H9 (cell line): ENCODE measurements at regions not wholly inside any gene's neighbourhood (a gene's known extent, or its start where the extent isn't known, plus 50 kb on each side); places are given as distances from the start of the nearest gene placed in this dataset.

ENCODE experiments used
- DNase-seq: peaks from one replicate; pipeline ENCODE4 v3.0.0-alpha.2; 2017
- H2AFZ ChIP-seq: one replicate; pipeline ENCODE4 v1.6.1; 2013; ENCODE audit warnings: mild to moderate bottlenecking, low read length, control low read depth, moderate library complexity
- H2AK5ac ChIP-seq: 2 replicates; pipeline ENCODE4 v1.6.1; 2013; ENCODE audit warnings: low read length, control low read depth, mixed read lengths; ENCODE audit not compliant: insufficient read length
- H2BK120ac ChIP-seq: one replicate; pipeline ENCODE4 v1.6.1; 2013; ENCODE audit warnings: low read depth, mild to moderate bottlenecking, low read length, control low read depth, inconsistent platforms; ENCODE audit not compliant: poor library complexity, severe bottlenecking
- H2BK12ac ChIP-seq: 2 replicates; pipeline ENCODE4 v1.6.1; 2013; ENCODE audit warnings: low read length, control low read depth, mixed read lengths, low read depth; ENCODE audit not compliant: insufficient read length
- H2BK15ac ChIP-seq: 2 replicates; pipeline ENCODE4 v1.6.1; 2013; ENCODE audit warnings: low read depth, low read length, control low read depth
- H2BK20ac ChIP-seq: one replicate; pipeline ENCODE4 v1.6.1; 2013; ENCODE audit warnings: low read depth, mild to moderate bottlenecking, low read length, control low read depth, inconsistent platforms; ENCODE audit not compliant: poor library complexity, severe bottlenecking
- H2BK5ac ChIP-seq: 2 replicates; pipeline ENCODE4 v1.6.1; 2013; ENCODE audit warnings: low read length, control low read depth, mixed read lengths; ENCODE audit not compliant: insufficient read length
- H3K14ac ChIP-seq: 2 replicates; pipeline ENCODE4 v1.6.1; 2013; ENCODE audit warnings: low read length, control low read depth; ENCODE audit not compliant: insufficient read depth
- H3K18ac ChIP-seq: 2 replicates; pipeline ENCODE4 v1.6.1; 2013; ENCODE audit warnings: low read depth, mild to moderate bottlenecking, mixed read lengths, low read length, control low read depth; ENCODE audit not compliant: insufficient read length
- H3K23ac ChIP-seq: 2 replicates; pipeline ENCODE4 v1.6.1; 2013; ENCODE audit warnings: low read length, control low read depth, mixed read lengths, low read depth; ENCODE audit not compliant: insufficient read length
- H3K23me2 ChIP-seq: 2 replicates; pipeline ENCODE4 v1.6.1; 2013; ENCODE audit warnings: low read depth, mild to moderate bottlenecking, mixed read lengths, low read length, control low read depth; ENCODE audit not compliant: insufficient read length, poor library complexity, severe bottlenecking
- H3K27ac ChIP-seq: 2 replicates; pipeline ENCODE4 v1.5.1; 2013; ENCODE audit warnings: low read length, control low read depth, mixed read lengths, low read depth; ENCODE audit not compliant: insufficient read length
- H3K27me3 ChIP-seq: 2 replicates; pipeline ENCODE4 v1.6.1; 2013; ENCODE audit warnings: low read length, control low read depth, inconsistent platforms; ENCODE audit not compliant: insufficient read depth
- H3K4ac ChIP-seq: 2 replicates; pipeline ENCODE4 v1.6.1; 2013; ENCODE audit warnings: low read depth, mild to moderate bottlenecking, control low read depth, inconsistent platforms, low read length, moderate library complexity
- H3K4me1 ChIP-seq: 2 replicates; pipeline ENCODE4 v1.6.1; 2013; ENCODE audit warnings: low read length, control low read depth, inconsistent platforms; ENCODE audit not compliant: insufficient read depth
- H3K4me2 ChIP-seq: 2 replicates; pipeline ENCODE4 v1.6.1; 2013; ENCODE audit warnings: low read length, control low read depth, mixed read lengths; ENCODE audit not compliant: insufficient read length, insufficient read depth
- H3K56ac ChIP-seq: 2 replicates; pipeline ENCODE4 v1.6.1; 2013; ENCODE audit warnings: low read depth, mild to moderate bottlenecking, mixed read lengths, low read length, control low read depth; ENCODE audit not compliant: insufficient read length
- H3K79me1 ChIP-seq: 2 replicates; pipeline ENCODE4 v1.6.1; 2013; ENCODE audit warnings: low read depth, mild to moderate bottlenecking, moderate library complexity, low read length, control low read depth, inconsistent platforms; ENCODE audit not compliant: insufficient read depth, poor library complexity, severe bottlenecking
- H3K79me2 ChIP-seq: 2 replicates; pipeline ENCODE4 v1.6.1; 2013; ENCODE audit warnings: low read length, control low read depth, inconsistent platforms; ENCODE audit not compliant: insufficient read depth
- H3K9ac ChIP-seq: 2 replicates; pipeline ENCODE4 v1.6.1; 2013; ENCODE audit warnings: low read length, control low read depth, mixed read lengths; ENCODE audit not compliant: insufficient read length; ENCODE audit errors: extremely low read depth
- H3K9me3 ChIP-seq: one replicate; pipeline ENCODE4 v1.6.1; 2013; ENCODE audit warnings: low read depth, low read length, inconsistent platforms; ENCODE audit not compliant: control insufficient read depth
- H3T11ph ChIP-seq: one replicate; pipeline ENCODE4 v1.6.1; 2013; ENCODE audit warnings: mild to moderate bottlenecking, low read length, control low read depth, inconsistent platforms
- H4K20me1 ChIP-seq: one replicate; pipeline ENCODE4 v1.6.1; 2013; ENCODE audit not compliant: control insufficient read depth, insufficient read length, insufficient read depth
- H4K5ac ChIP-seq: 2 replicates; pipeline ENCODE4 v1.6.1; 2013; ENCODE audit warnings: low read depth, mild to moderate bottlenecking, mixed read lengths, low read length, control low read depth; ENCODE audit not compliant: insufficient read length
- H4K8ac ChIP-seq: replicated peaks from 2 replicates; pipeline ENCODE4 v1.6.1; 2013; ENCODE audit warnings: low read length, control low read depth, mixed read lengths, low read depth; ENCODE audit not compliant: insufficient read length
- H4K91ac ChIP-seq: 2 replicates; pipeline ENCODE4 v1.6.1; 2013; ENCODE audit warnings: low read depth, mild to moderate bottlenecking, moderate library complexity, mixed read lengths, low read length, control low read depth; ENCODE audit not compliant: insufficient read length
- H3K27ac Mint-ChIP-seq, 3 experiments: 2 replicates in 2 of 3; 3 replicates in 1 of 3; pipeline ENCODE4 v1.8.0; 2020 to 2021; ENCODE audit warnings: mixed read lengths in 3 of 3, mild to moderate bottlenecking in 1 of 3, moderate library complexity in 1 of 3
- H3K27me3 Mint-ChIP-seq: 2 replicates; pipeline ENCODE4 v1.8.0; 2021; ENCODE audit warnings: low read depth, mild to moderate bottlenecking, moderate library complexity, mixed read lengths
- H3K36me3 Mint-ChIP-seq, 3 experiments: 2 replicates in 2 of 3; 3 replicates in 1 of 3; pipeline ENCODE4 v1.8.0; 2020 to 2021; ENCODE audit warnings: low read depth in 3 of 3, mixed read lengths in 3 of 3; ENCODE audit not compliant: insufficient read depth in 1 of 3
- H3K4me1 Mint-ChIP-seq, 2 experiments: 2 replicates each; pipeline ENCODE4 v1.8.0; 2020; ENCODE audit warnings: mixed read lengths in 2 of 2
- H3K4me3 Mint-ChIP-seq, 2 experiments: 2 replicates in 1 of 2; 3 replicates in 1 of 2; pipeline ENCODE4 v1.8.0; 2020 to 2021; ENCODE audit warnings: mild to moderate bottlenecking in 2 of 2, mixed read lengths in 2 of 2, moderate library complexity in 1 of 2
- H3K9me3 Mint-ChIP-seq, 2 experiments: 2 replicates in 1 of 2; 3 replicates in 1 of 2; pipeline ENCODE4 v1.8.0; 2020; ENCODE audit warnings: mild to moderate bottlenecking in 2 of 2, mixed read lengths in 2 of 2, moderate library complexity in 1 of 2
- WGBS: extraction: QIAGEN DNeasy Blood & Tissue Kit; methylation state at CpG from one replicate; pipeline ENCODE4 v1.1.7; 2013; ENCODE audit warnings: missing lambda C conversion rate, low lambda C conversion rate, mixed read lengths; ENCODE audit not compliant: insufficient read length; ENCODE audit errors: extremely low coverage; 5-methylcytosine and 5-hydroxymethylcytosine counted together
- TF ChIP-seq, protein P1 (sequence below): fragments of 200-600 bp; sonication (generic); conservative IDR thresholded peaks from 3 replicates; pipeline ENCODE4 v1.8.0; 2021; ENCODE audit warnings: antibody characterized with exemption, mild to moderate bottlenecking

- TF ChIP-seq, protein P1, sequence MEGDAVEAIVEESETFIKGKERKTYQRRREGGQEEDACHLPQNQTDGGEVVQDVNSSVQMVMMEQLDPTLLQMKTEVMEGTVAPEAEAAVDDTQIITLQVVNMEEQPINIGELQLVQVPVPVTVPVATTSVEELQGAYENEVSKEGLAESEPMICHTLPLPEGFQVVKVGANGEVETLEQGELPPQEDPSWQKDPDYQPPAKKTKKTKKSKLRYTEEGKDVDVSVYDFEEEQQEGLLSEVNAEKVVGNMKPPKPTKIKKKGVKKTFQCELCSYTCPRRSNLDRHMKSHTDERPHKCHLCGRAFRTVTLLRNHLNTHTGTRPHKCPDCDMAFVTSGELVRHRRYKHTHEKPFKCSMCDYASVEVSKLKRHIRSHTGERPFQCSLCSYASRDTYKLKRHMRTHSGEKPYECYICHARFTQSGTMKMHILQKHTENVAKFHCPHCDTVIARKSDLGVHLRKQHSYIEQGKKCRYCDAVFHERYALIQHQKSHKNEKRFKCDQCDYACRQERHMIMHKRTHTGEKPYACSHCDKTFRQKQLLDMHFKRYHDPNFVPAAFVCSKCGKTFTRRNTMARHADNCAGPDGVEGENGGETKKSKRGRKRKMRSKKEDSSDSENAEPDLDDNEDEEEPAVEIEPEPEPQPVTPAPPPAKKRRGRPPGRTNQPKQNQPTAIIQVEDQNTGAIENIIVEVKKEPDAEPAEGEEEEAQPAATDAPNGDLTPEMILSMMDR = no peak
Measured at GRCh38 chr4:182973941-182974340, 56.8 kb upstream of the DCTD start.

More at GRCh38 chr4:182973941-182974340, 56.8 kb upstream of the DCTD start:
- H3K9me3 Mint-ChIP-seq = no peaks in the 10 kb centered on the region; a peak in 2 of 5 replicates
- Histone ChIP-seq H4K8ac (no peak overlapping the region), H2BK15ac (no peak overlapping the region), H2AK5ac (no peak overlapping the region), H3K56ac (no peak overlapping the region), H3K14ac (no peak overlapping the region), H4K91ac (no peak overlapping the region), H3K9me3 (no peaks in the 10 kb centered on the region), H3K18ac (no peak overlapping the region), H2BK120ac (no peak overlapping the region), H3T11ph (no peak overlapping the region), H3K23me2 (no peaks in the 10 kb centered on the region), H3K4ac (no peak overlapping the region), H2BK12ac (no peak overlapping the region), H3K27ac (no peak overlapping the region), H3K27me3 (no peaks in the 10 kb centered on the region), H3K79me2 (no peaks in the 10 kb centered on the region), H3K23ac (no peak overlapping the region), H3K4me2 (no peak overlapping the region), H4K20me1 (peaks cover 2% of the 10 kb centered on the region), H3K79me1 (no peaks in the 10 kb centered on the region), H3K4me1 (no peaks in the 10 kb centered on the region; the same call in 1 of the 2 replicates), H2BK5ac (no peak overlapping the region), H3K9ac (no peak overlapping the region), H2BK20ac (no peak overlapping the region), H2AFZ (no peak overlapping the region), H4K5ac (no peak overlapping the region)
- no peak for DNase-seq
- no peak overlapping the region for H3K27ac Mint-ChIP-seq
- H3K27me3 Mint-ChIP-seq = peaks cover 8% of the 10 kb centered on the region
- H3K4me3 Mint-ChIP-seq = no peak overlapping the region
- H3K36me3 Mint-ChIP-seq = no peaks in the 10 kb centered on the region; a peak in 1 of 7 replicates
- no CpG with 5 or more reads among the region's 11 CpGs for WGBS
- peaks cover 12 to 15% of the 10 kb centered on the region in 2 experiments for H3K4me1 Mint-ChIP-seq
